ENCODE measurements at regions not wholly inside any gene's neighbourhood (a gene's known extent, or its start where the extent isn't known, plus 50 kb on each side); places are given as distances from the start of the nearest gene placed in this dataset.

GRCh38 chr1:164366014-164366413 lies 193.0 kb upstream of the PBX1 start:
- Histone ChIP-seq H3K9me3 (peaks cover 14 to 15% of the 10 kb centered on the region in 2 donors), H3K4me1 (no peaks in the 10 kb centered on the region), H3K27ac (no peak overlapping the region), H3K27me3 (no peaks in the 10 kb centered on the region), H3K36me3 (no peaks in the 10 kb centered on the region), H3K4me3 (no peak overlapping the region)
- intact Hi-C loops (cut with DNase I; ENCODE audit: low total_unique reads): no loop called here
- TF ChIP-seq CTCF (IDR thresholded peaks at IDR 0.05): no peak
- no peak for TF ChIP-seq POLR2AphosphoS5 (IDR thresholded peaks at IDR 0.05)
- no peak for TF ChIP-seq POLR2A (IDR thresholded peaks at IDR 0.05)
- no peak for DNase-seq (ENCODE audit: low spot score in 2 of 2)

- no peaks in the 10 kb centered on the region for H3K36me3 ChIP-seq
- peaks cover 14 to 15% of the 10 kb centered on the region in 2 donors for H3K9me3 ChIP-seq
- H3K4me3 ChIP-seq: no peak overlapping the region
- no peaks in the 10 kb centered on the region for H3K27me3 ChIP-seq
- H3K4me1 ChIP-seq: no peaks in the 10 kb centered on the region
- H3K27ac ChIP-seq: no peak overlapping the region
- TF ChIP-seq POLR2A (IDR thresholded peaks at IDR 0.05): no peak
- TF ChIP-seq CTCF (IDR thresholded peaks at IDR 0.05): no peak
- intact Hi-C loops (cut with DNase I; ENCODE audit: low total_unique reads): no loop called here
- no peak for DNase-seq (ENCODE audit: low spot score in 2 of 2)
These were observed 189.2 kb upstream of the PBX1 start for GRCh38 chr1:164369698-164370365.

- DNase-seq (ENCODE audit: low spot score in 2 of 2): no peak
- intact Hi-C loops (cut with DNase I; ENCODE audit: low total_unique reads): no loop called here
- no peak overlapping the region for H3K4me3 ChIP-seq
- TF ChIP-seq POLR2A (IDR thresholded peaks at IDR 0.05) (no peak), POLR2AphosphoS5 (IDR thresholded peaks at IDR 0.05) (no peak), CTCF (IDR thresholded peaks at IDR 0.05) (no peak)
- H3K4me1 ChIP-seq: no peaks in the 10 kb centered on the region
- no peaks in the 10 kb centered on the region for H3K9me3 ChIP-seq
- no peaks in the 10 kb centered on the region for H3K27me3 ChIP-seq
- no peak overlapping the region for H3K27ac ChIP-seq
- no peaks in the 10 kb centered on the region for H3K36me3 ChIP-seq
These were observed 178.1 kb upstream of the PBX1 start for GRCh38 chr1:164380893-164381292.

- no peak for DNase-seq (ENCODE audit: low spot score in 2 of 2)
These were observed 176.6 kb upstream of the PBX1 start for GRCh38 chr1:164382384-164382783.

GRCh38 chr1:164384262-164384661 lies 174.7 kb upstream of the PBX1 start:
- Histone ChIP-seq H3K4me3 (no peak overlapping the region), H3K27me3 (no peaks in the 10 kb centered on the region), H3K36me3 (no peaks in the 10 kb centered on the region), H3K9me3 (no peaks in the 10 kb centered on the region), H3K27ac (no peak overlapping the region), H3K4me1 (no peaks in the 10 kb centered on the region)
- intact Hi-C loops (cut with DNase I; ENCODE audit: low total_unique reads): no loop called here
- TF ChIP-seq CTCF (IDR thresholded peaks at IDR 0.05) (no peak), POLR2AphosphoS5 (IDR thresholded peaks at IDR 0.05) (no peak), POLR2A (IDR thresholded peaks at IDR 0.05) (no peak)
- DNase-seq (ENCODE audit: low spot score in 2 of 2): no peak

More at GRCh38 chr1:164382384-164382783, 176.6 kb upstream of the PBX1 start:
- Histone ChIP-seq H3K27me3 (no peaks in the 10 kb centered on the region), H3K27ac (no peak overlapping the region), H3K4me1 (no peaks in the 10 kb centered on the region), H3K4me3 (no peak overlapping the region), H3K36me3 (no peaks in the 10 kb centered on the region), H3K9me3 (no peaks in the 10 kb centered on the region)
- intact Hi-C loops (cut with DNase I; ENCODE audit: low total_unique reads): no loop called here
- TF ChIP-seq POLR2A (IDR thresholded peaks at IDR 0.05) (no peak), POLR2AphosphoS5 (IDR thresholded peaks at IDR 0.05) (no peak)
